Lung (tissue), 11 donors: ENCODE measurements at regions not wholly inside any gene's neighbourhood (a gene's known extent, or its start where the extent isn't known, plus 50 kb on each side); places are given as distances from the start of the nearest gene placed in this dataset.

Experiments
- ATAC-seq: fragments of 200-7000 bp; cut with Tn5 transposase; one replicate; pipeline ENCODE4 v1.9.1; 2020; ENCODE audit warnings: moderate number of reproducible peaks; ENCODE audit not compliant: insufficient read depth, low FRiP score
- DNase-seq, 3 donors: peaks; one replicate each; pipeline ENCODE4 v3.0.0-alpha.2; 2013 to 2017
- H3K27ac ChIP-seq, 2 donors: one replicate each; pipeline ENCODE4 v1.5.1; 2013; ENCODE audit warnings: mild to moderate bottlenecking in 2 of 2, moderate library complexity in 2 of 2, control low read depth in 1 of 2, inconsistent platforms in 1 of 2, low read depth in 1 of 2, low read length in 1 of 2
- H3K27me3 ChIP-seq, 3 donors: one replicate each; pipeline ENCODE4 v1.5.1; 2013; ENCODE audit warnings: low read length in 2 of 3; ENCODE audit not compliant: control insufficient read depth in 3 of 3, insufficient read depth in 3 of 3
- H3K36me3 ChIP-seq, 4 donors: one replicate each; pipeline ENCODE4 v1.5.1; 2013; ENCODE audit warnings: low read length in 4 of 4, mild to moderate bottlenecking in 1 of 4, moderate library complexity in 1 of 4; ENCODE audit not compliant: control insufficient read depth in 4 of 4, insufficient read depth in 4 of 4
- H3K4me1 ChIP-seq, 5 donors: one replicate each; pipeline ENCODE4 v1.5.1; 2013; ENCODE audit warnings: low read length in 5 of 5, mild to moderate bottlenecking in 2 of 5, moderate library complexity in 1 of 5; ENCODE audit not compliant: control insufficient read depth in 5 of 5, insufficient read depth in 5 of 5
- H3K4me3 ChIP-seq: one replicate; pipeline ENCODE4 v1.5.1; 2013; ENCODE audit warnings: mild to moderate bottlenecking, control low read depth, moderate library complexity
- H3K9ac ChIP-seq, 2 donors: one replicate each; pipeline ENCODE4 v1.5.1; 2013; ENCODE audit warnings: low read length in 2 of 2, control low read depth in 1 of 2; ENCODE audit not compliant: insufficient read depth in 1 of 2
- H3K9me3 ChIP-seq, 4 donors: one replicate each; pipeline ENCODE4 v1.5.1; 2013; ENCODE audit warnings: low read length in 3 of 4, mild to moderate bottlenecking in 1 of 4, moderate library complexity in 1 of 4; ENCODE audit not compliant: control insufficient read depth in 4 of 4, insufficient read depth in 3 of 4
- CTCF ChIP-seq: IDR thresholded peaks from 2 replicates; pipeline ENCODE4 v1.5.1; 2012; ENCODE audit warnings: mild to moderate bottlenecking; ENCODE audit errors: control extremely low read depth, extremely low read depth
- WGBS, 2 donors: extraction: QIAGEN DNeasy Blood & Tissue Kit; methylation state at CpG; one replicate each; pipeline ENCODE4 v1.1.7; 2013; 5-methylcytosine and 5-hydroxymethylcytosine counted together
- donor health status: control.
- donor health status: control.
- donor health status: Bipolar disorder and iron deficiency.
- donor health status: healthy.
- donor health status: DM: yes; HTN: yes; CAD: no.

- H3K36me3 ChIP-seq: no peaks in the 10 kb centered on the region
- H3K4me1 ChIP-seq: no peaks in the 10 kb centered on the region
- no peak overlapping the region for H3K27ac ChIP-seq
- no peaks in the 10 kb centered on the region for H3K9me3 ChIP-seq
- DNase-seq (peak in 2 of 3 donors; percentile 11 to 39), ATAC-seq (peak; percentile 82)
- H3K27me3 ChIP-seq: no peaks in the 10 kb centered on the region
- TF ChIP-seq CTCF: no peak
- no peak overlapping the region for H3K4me3 ChIP-seq
- WGBS, 2 donors: 35 to 41% methylated on average over 12 of the region's 12 CpGs
- H3K9ac ChIP-seq: no peak overlapping the region
Measured at GRCh38 chr2:7773362-7774360, 856.4 kb downstream of the RNF144A start.

- WGBS, 2 donors: 75 to 85% methylated on average over 3 of the region's 3 CpGs
- H3K27me3 ChIP-seq: no peaks in the 10 kb centered on the region
Measured at GRCh38 chr2:7774481-7774880, 857.3 kb downstream of the RNF144A start.

GRCh38 chr2:7777668-7778067 lies 860.5 kb downstream of the RNF144A start:
- Histone ChIP-seq H3K9me3 (no peaks in the 10 kb centered on the region), H3K4me1 (no peaks in the 10 kb centered on the region), H3K4me3 (no peak overlapping the region), H3K36me3 (no peaks in the 10 kb centered on the region), H3K9ac (no peak overlapping the region), H3K27me3 (no peaks in the 10 kb centered on the region), H3K27ac (no peak overlapping the region)
- 82 to 86% methylated on average over 3 of the region's 3 CpGs for WGBS, 2 donors
- DNase-seq: no peak
- no peak for TF ChIP-seq CTCF
- no peak for ATAC-seq

More at GRCh38 chr2:7774481-7774880, 857.3 kb downstream of the RNF144A start:
- Histone ChIP-seq H3K27ac (no peak overlapping the region), H3K9me3 (no peaks in the 10 kb centered on the region), H3K36me3 (no peaks in the 10 kb centered on the region), H3K9ac (no peak overlapping the region), H3K4me1 (no peaks in the 10 kb centered on the region), H3K4me3 (no peak overlapping the region)
- DNase-seq (no peak), ATAC-seq (no peak)
- TF ChIP-seq CTCF: no peak
